Activated CD4-positive, alpha-beta T cell treated with anti-CD3 and anti-CD28 coated beads, Interleukin-2, amount 10 ng/mL, durations not matched to agents 24 days and 14 days (primary cell): ENCODE measurements at regions not wholly inside any gene's neighbourhood (a gene's known extent, or its start where the extent isn't known, plus 50 kb on each side); places are given as distances from the start of the nearest gene placed in this dataset.

ENCODE experiments used
- DNase-seq: peaks from one replicate; pipeline ENCODE4 v3.0.0; 2022
- H3K27ac Mint-ChIP-seq: one replicate; pipeline ENCODE4 v1.8.0; 2022; ENCODE audit warnings: mild to moderate bottlenecking, mixed read lengths
- H3K27me3 Mint-ChIP-seq: one replicate; pipeline ENCODE4 v1.8.0; 2022; ENCODE audit warnings: mixed read lengths
- H3K36me3 Mint-ChIP-seq: one replicate; pipeline ENCODE4 v1.8.0; 2022; ENCODE audit warnings: low read depth, mild to moderate bottlenecking, mixed read lengths
- H3K4me1 Mint-ChIP-seq: one replicate; pipeline ENCODE4 v1.8.0; 2021; ENCODE audit warnings: mixed read lengths
- H3K4me3 Mint-ChIP-seq: one replicate; pipeline ENCODE4 v1.8.0; 2022; ENCODE audit warnings: mild to moderate bottlenecking, moderate library complexity, mixed read lengths
- H3K9me3 Mint-ChIP-seq: one replicate; pipeline ENCODE4 v1.8.0; 2021; ENCODE audit warnings: mixed read lengths
- intact Hi-C: fragments of 100-400 bp; cut with micrococcal nuclease; formaldehyde crosslinking; loops from one replicate; pipeline ENCODE4 v1.15.1; 2023

DNA sequence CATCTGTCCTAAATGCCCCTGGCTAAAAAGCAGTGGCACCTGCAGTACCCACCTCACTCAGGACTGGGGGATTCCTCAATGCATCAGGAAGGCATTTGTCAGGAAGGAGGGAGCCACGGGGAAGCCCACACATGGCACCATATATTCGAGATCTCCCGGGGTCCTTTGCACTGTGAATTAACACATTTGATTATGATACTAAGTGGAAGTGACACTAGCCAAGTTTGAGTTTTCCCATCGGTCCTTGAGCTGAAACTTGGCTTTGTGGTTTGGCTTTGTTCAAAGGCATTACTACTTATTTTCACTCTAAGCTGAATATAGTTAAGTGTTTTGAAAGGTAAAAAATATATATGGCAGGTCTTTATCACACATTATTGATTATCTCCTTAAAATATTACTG lies 168.7 kb upstream of the MYO16 start:
- Mint-ChIP-seq H3K27ac (no peak overlapping the region), H3K36me3 (no peaks in the 10 kb centered on the region), H3K4me1 (no peaks in the 10 kb centered on the region), H3K9me3 (no peaks in the 10 kb centered on the region), H3K4me3 (no peak overlapping the region), H3K27me3 (no peaks in the 10 kb centered on the region)
- intact Hi-C loops, result no loop called here
- no peak for DNase-seq

DNA sequence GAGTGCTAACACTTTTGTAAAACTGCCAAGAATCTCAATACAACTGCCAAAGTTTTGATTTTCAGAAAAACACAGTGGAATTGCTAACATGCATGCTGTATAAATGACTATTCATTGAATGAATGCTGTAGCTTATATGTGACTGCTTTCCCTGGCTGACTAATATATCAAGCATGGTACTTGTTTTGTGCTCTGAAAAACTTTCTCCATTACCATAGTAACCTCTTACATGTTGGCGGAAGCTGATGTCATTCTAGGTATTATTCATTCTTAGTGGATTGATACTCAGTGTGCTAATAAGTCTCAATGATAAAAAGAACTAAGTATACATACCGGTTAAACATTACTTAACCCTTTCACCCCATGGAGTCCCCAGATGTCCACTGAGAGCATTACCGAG lies 166.1 kb upstream of the MYO16 start:
- no peaks in the 10 kb centered on the region for H3K9me3 Mint-ChIP-seq

DNA sequence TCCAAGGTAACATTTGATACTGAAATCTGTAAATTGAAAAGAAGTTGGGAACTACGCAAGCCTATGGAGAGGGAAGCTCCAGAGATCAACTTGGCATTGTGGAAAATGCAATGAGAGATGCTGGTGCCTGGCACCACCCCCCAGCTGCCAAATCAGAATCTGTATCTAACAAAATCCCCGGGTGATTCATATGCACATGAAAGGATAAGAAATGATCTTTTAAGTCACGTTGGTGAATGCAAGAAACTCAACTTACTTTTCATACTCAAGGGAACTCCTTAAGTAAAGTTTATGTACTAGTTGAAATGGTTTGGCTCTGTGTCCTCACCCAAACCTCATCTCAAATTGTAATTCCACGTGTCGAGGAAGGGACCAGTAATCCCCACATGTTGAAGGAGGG lies 158.5 kb upstream of the MYO16 start:
- H3K4me1 Mint-ChIP-seq, result no peaks in the 10 kb centered on the region
- H3K9me3 Mint-ChIP-seq, result no peaks in the 10 kb centered on the region
- no peak overlapping the region for H3K4me3 Mint-ChIP-seq
- H3K27me3 Mint-ChIP-seq, result no peaks in the 10 kb centered on the region
- no peaks in the 10 kb centered on the region for H3K36me3 Mint-ChIP-seq
- no peak overlapping the region for H3K27ac Mint-ChIP-seq
- intact Hi-C loops, result no loop called here
- no peak for DNase-seq

More for the DNA sequence above, 166.1 kb upstream of the MYO16 start:
- DNase-seq, result no peak
- H3K36me3 Mint-ChIP-seq, result no peaks in the 10 kb centered on the region
- H3K27ac Mint-ChIP-seq, result no peak overlapping the region
- H3K4me1 Mint-ChIP-seq, result no peaks in the 10 kb centered on the region
- intact Hi-C loops, result no loop called here
- H3K4me3 Mint-ChIP-seq, result no peak overlapping the region
- H3K27me3 Mint-ChIP-seq, result no peaks in the 10 kb centered on the region

DNA sequence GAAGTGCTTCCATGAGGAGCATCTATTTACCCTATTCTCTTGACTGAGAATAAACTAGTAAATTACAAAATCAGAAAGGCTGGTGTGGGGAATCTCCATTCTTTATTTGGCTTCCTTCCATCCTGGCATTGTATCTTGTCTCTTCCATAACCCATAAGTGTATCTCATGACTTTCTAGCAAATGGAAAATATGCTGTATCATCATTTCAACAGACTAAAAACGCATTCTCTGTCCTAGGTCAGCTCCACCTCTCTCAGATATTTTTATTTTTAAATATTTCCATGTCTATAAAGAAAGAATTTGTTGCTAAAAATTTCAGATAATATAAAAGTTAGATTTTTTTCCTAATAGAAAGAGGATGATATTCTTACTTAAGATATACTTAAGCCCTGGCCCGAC lies 154.2 kb upstream of the MYO16 start:
- no peaks in the 10 kb centered on the region for H3K4me1 Mint-ChIP-seq
- H3K27ac Mint-ChIP-seq, result no peak overlapping the region
- H3K27me3 Mint-ChIP-seq, result no peaks in the 10 kb centered on the region
- H3K9me3 Mint-ChIP-seq, result no peaks in the 10 kb centered on the region
- no peak for DNase-seq
- no peak overlapping the region for H3K4me3 Mint-ChIP-seq
- intact Hi-C loops, result no loop called here
- no peaks in the 10 kb centered on the region for H3K36me3 Mint-ChIP-seq

DNA sequence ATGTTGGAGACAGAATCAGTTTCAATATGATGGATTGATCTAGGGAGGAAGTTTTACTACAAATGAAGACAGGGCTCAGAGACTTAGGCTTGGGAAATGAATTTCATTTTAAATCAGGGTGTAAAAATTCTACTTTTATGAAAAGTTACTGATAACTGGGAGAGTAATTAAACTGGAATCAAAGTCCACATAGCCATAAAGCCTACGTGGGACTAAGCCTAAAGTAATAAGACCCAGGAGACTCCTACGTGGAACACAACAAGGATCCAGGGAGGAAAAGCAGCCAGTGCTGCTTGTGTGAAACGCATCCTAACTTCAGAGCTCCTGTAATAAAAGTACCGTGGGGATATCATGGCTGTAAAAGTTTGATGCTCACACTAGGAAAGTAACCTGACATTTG lies 152.0 kb upstream of the MYO16 start:
- no peaks in the 10 kb centered on the region for H3K4me1 Mint-ChIP-seq
- intact Hi-C loops, result no loop called here
- DNase-seq, result no peak
- H3K27me3 Mint-ChIP-seq, result no peaks in the 10 kb centered on the region
- no peaks in the 10 kb centered on the region for H3K9me3 Mint-ChIP-seq
- H3K27ac Mint-ChIP-seq, result no peak overlapping the region
- H3K4me3 Mint-ChIP-seq, result no peak overlapping the region
- no peaks in the 10 kb centered on the region for H3K36me3 Mint-ChIP-seq

DNA sequence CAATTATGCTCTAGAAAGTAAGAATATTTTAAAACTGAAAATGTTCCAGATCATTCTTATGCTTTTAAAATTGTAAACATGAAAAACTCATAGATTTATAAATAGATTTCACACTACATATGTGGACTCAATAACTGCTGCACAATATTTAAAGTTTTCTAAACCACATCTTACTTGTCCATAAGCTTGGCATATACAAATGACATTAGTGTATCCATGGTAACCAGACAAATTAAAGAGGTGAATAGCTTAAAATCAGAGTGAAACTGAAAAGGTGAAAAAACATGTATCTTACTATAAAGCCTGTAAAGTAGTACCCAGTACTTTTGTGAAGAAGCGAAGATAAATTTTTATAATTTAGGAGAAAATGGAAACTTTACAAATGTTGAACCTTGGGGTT lies 151.2 kb upstream of the MYO16 start:
- H3K9me3 Mint-ChIP-seq, result no peaks in the 10 kb centered on the region

DNA sequence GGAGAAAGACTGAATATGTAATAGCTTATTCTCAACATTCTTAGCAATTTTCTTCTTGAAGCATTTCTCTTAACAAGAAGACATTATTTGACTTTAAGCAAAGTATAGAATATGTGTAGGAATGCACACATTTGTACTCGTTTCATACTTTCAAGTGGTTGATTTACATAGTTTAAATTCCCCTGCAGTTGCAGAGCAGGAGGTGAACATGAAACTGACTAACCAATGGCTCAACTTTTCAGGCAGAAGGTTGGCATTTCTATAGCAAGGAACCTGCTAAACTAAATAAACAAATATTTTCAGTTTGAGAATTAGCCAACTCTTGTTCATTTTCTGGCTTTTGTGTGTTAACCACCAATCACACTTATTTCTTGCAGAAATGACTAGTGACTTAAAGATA lies 145.4 kb upstream of the MYO16 start:
- no peaks in the 10 kb centered on the region for H3K4me1 Mint-ChIP-seq
- H3K27ac Mint-ChIP-seq, result no peak overlapping the region
- no peaks in the 10 kb centered on the region for H3K27me3 Mint-ChIP-seq
- H3K36me3 Mint-ChIP-seq, result no peaks in the 10 kb centered on the region
- DNase-seq, result no peak
- no peak overlapping the region for H3K4me3 Mint-ChIP-seq
- intact Hi-C loops, result no loop called here
- no peaks in the 10 kb centered on the region for H3K9me3 Mint-ChIP-seq

More for the DNA sequence above, 151.2 kb upstream of the MYO16 start:
- no peak overlapping the region for H3K27ac Mint-ChIP-seq
- no peaks in the 10 kb centered on the region for H3K27me3 Mint-ChIP-seq
- no peak overlapping the region for H3K4me3 Mint-ChIP-seq
- no peak for DNase-seq
- H3K4me1 Mint-ChIP-seq, result no peaks in the 10 kb centered on the region
- no peaks in the 10 kb centered on the region for H3K36me3 Mint-ChIP-seq
- intact Hi-C loops, result no loop called here

DNA sequence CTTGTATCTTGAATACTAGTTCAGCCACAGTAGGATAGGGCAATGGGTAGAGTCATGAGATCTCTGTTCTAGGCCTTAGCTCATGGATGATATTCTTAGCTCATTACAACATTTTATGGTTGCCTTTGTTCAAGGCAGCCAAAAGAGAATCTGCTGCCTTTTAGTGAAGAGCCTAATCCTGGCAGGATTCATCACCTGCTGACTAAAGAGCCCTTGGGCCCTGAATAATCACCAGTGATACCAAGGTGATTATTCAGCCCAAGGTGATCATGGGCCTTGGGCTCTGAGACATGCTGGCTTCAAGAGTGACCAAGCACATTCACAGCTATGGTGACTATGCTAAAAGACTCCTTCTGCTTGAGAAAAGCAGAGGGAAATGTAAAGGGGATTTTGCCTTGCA lies 143.3 kb upstream of the MYO16 start:
- Mint-ChIP-seq H3K27ac (no peak overlapping the region), H3K27me3 (no peaks in the 10 kb centered on the region), H3K9me3 (no peaks in the 10 kb centered on the region), H3K36me3 (no peaks in the 10 kb centered on the region), H3K4me3 (no peak overlapping the region), H3K4me1 (no peaks in the 10 kb centered on the region)
- DNase-seq, result no peak
- intact Hi-C loops, result no loop called here

DNA sequence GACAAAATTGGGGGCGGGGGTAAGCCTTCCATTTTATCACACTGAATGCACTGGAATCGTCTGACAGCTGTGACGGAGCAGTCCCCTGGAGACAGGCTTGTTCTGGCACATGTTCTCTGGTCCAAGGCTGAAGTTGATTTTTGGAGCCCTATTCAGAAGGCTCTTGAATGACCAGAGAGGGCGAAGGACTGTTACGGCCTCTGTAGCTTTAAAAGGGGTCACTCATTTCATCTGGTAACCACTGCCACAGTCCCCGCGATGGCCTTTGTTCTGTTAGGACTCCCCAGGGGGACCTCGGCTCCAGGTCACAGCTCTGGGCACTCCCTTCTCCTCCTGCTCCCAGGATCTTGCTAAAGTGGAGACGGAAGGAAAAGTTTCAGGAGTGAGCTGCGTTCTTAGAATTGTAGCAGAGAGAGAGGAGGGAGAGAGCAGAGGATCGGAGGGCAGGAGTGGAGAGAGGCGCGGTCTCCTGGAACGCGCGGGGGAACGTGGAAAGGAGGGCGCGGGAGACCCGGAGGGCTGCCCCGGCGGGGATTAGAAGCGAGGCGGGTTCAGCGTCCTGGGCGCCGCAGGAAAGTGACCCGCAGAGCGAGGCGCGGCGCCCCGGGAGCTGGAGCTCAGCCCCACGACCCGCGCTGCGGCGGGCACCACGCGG lies 134.3 kb upstream of the MYO16 start:
- intact Hi-C loops, result no loop called here
- Mint-ChIP-seq H3K9me3 (no peaks in the 10 kb centered on the region), H3K4me3 (peak overlapping the region; percentile 69), H3K4me1 (peaks cover 2% of the 10 kb centered on the region), H3K36me3 (no peaks in the 10 kb centered on the region), H3K27ac (peak overlapping the region; percentile 10), H3K27me3 (peaks cover 39% of the 10 kb centered on the region)
- DNase-seq, result no peak

DNA sequence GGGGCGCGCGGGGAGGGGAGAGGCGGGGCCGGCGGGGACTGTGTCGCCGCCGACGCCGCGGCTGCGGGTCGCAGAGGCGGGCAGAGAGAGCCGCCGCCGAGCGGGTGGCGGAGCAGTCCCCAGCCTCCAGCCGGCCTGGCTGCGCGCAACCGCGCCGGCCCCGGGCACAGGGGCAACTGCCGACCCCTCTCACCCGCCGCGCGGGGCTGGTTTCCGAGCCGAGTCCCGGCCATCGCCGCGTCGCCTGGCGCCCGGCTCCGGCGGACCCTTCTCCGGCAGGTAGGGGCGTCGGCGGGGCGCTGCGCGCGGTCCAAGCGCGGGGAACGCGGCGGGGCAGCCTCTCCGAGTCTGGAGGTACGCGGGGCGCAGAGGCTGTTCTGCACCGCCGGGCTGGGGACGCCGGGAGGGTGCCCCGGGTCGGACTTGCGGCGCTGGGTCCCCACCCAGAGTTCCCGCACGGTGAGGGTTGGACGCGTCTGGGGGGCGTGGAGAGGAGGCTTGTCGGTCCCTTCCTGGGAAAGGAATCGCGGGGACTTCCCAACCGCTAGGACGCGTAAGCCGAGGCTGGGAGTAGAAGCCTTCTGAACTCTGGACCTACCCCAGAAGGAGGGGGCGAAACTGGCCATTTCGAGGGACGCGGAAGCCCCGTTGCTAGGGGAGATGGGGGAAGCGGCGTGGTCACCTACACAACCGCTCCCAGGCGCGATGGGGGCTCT lies 133.6 kb upstream of the MYO16 start:
- Mint-ChIP-seq H3K4me3 (peak overlapping the region; percentile 28), H3K36me3 (no peaks in the 10 kb centered on the region), H3K27ac (no peak overlapping the region), H3K9me3 (no peaks in the 10 kb centered on the region), H3K4me1 (peaks cover 2% of the 10 kb centered on the region), H3K27me3 (peaks cover 39% of the 10 kb centered on the region)
- DNase-seq, result no peak
- intact Hi-C loops, result no loop called here

DNA sequence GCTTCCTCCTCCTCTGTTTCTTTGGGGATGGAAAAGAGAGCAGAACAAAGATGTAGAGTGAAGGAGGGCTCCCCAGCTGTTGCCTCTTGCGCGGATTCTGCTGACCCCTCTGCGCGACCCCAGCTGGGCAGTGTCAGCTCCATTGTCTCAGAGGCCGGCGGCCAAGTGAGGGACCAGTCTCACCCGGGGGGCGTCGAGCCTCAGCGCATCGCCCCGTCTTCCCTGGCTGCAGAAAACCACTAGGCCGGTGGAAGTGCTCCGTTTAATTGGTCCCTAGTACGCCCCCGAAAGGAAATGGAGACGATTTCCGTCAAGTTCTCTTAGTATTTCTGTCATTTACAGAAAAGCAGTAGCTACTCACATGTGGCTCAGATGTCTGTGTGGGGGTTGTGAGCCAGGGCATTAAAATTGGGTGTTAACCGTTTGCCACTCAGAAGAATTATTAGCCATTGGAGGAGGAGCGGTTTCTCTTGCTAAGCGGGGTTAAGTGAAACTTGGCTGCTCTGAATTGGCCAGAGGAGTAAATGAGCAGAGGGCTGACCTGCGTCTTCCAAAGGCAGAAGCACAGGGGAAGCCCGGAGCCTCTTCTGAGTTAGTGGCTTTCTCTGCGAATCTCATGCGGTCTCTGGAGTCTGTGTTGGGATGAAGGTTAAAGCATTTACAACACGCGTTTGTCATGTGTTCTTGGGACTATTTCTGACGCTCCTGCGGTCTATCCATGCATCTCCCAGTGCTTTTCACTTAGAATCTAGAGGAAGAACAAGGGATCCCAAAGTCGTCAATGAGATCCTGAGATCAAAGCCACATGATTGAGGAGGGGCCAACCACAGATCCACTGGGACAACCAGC lies 132.8 kb upstream of the MYO16 start:
- Mint-ChIP-seq H3K27ac (no peak overlapping the region), H3K27me3 (peaks cover 39% of the 10 kb centered on the region), H3K4me3 (peak overlapping the region; percentile 28), H3K36me3 (no peaks in the 10 kb centered on the region), H3K9me3 (no peaks in the 10 kb centered on the region), H3K4me1 (peaks cover 2% of the 10 kb centered on the region)
- DNase-seq, result no peak
- intact Hi-C loops, result no loop called here

DNA sequence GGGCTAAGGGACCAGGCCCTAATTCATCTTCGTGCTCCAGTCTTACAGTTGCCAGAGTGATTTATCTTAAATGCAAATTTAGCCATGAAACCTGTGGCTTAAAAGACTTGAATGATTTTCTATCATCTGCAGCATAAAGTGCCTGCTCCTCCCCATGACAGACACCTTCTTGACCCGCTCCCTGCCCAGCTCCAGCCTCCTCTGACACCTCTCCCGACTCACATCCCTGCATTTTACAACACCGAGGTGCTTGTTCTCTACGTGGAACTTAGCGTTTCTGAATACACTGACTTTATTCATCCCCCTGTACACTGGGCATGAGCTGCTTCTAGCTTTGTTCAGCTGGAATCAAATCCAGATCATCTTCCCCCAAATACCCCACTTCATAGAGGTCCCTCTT lies 128.7 kb upstream of the MYO16 start:
- intact Hi-C loops, result no loop called here
- Mint-ChIP-seq H3K4me1 (no peaks in the 10 kb centered on the region), H3K27ac (no peak overlapping the region), H3K27me3 (peaks cover 27% of the 10 kb centered on the region), H3K4me3 (no peak overlapping the region), H3K9me3 (no peaks in the 10 kb centered on the region), H3K36me3 (no peaks in the 10 kb centered on the region)
- DNase-seq, result no peak

DNA sequence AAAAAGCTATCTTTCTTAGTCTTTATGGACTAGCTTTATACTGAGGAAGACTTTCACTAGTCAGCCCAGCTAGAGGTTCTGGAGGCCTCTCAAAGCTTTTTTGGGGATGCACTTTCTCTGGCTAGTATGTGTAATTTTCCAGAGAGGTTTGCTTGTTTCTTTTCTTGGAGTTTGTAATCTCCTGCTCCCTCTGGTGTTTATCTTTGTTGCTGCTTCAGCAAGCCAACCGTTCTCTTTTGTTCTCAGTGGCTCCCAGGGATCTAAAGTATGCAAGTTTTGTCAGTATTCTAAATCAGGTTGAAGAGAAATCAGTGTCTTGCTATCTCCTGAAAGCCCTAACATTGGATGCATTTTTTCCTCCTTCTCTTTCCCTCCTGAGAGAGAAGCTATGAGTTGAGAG lies 121.1 kb upstream of the MYO16 start:
- Mint-ChIP-seq H3K4me1 (no peaks in the 10 kb centered on the region), H3K27me3 (no peaks in the 10 kb centered on the region), H3K4me3 (no peak overlapping the region), H3K36me3 (no peaks in the 10 kb centered on the region), H3K9me3 (no peaks in the 10 kb centered on the region), H3K27ac (no peak overlapping the region)
- no peak for DNase-seq
- intact Hi-C loops, result loop anchor here (5.0 kb wide), 2 partner anchors 186 to 281 kb away; no protein-coding TSS in a partner anchor

DNA sequence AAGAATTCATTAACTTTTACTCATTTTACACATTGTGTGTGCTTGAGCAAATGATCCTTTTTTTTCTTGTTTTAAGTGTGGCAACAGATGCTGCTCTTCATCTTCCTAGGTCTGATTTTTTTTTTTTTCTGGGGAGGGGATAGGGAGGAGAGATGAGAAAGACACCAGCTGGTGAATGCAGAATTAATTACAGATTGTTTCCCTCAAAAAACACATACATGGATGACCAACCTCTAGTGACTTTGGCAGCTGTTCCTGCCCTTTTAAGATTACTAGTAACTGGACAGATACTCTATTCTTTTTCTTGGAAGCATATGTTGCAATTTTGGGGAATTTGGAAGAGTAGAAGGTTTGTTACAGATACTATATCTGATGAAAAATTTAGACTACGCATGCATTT lies 103.6 kb upstream of the MYO16 start:
- no peaks in the 10 kb centered on the region for H3K9me3 Mint-ChIP-seq
- no peaks in the 10 kb centered on the region for H3K36me3 Mint-ChIP-seq
- H3K4me3 Mint-ChIP-seq, result no peak overlapping the region
- no peaks in the 10 kb centered on the region for H3K27me3 Mint-ChIP-seq
- no peak for DNase-seq
- no peak overlapping the region for H3K27ac Mint-ChIP-seq
- intact Hi-C loops, result no loop called here
- no peaks in the 10 kb centered on the region for H3K4me1 Mint-ChIP-seq
